Common myeloid progenitor, CD34-positive (primary cell): ENCODE measurements at regions not wholly inside any gene's neighbourhood (a gene's known extent, or its start where the extent isn't known, plus 50 kb on each side); places are given as distances from the start of the nearest gene placed in this dataset.
A peak's percentile ranks its signal among the peaks of the same experiment; 100 is the strongest.

ENCODE experiments used
- CTCF ChIA-PET: fragments of 350-600 bp; sonication (Branson Sonifier 250); formaldehyde crosslinking; loops from one replicate; lab custom pipeline; 2021; ENCODE audit warnings: antibody characterized with exemption; lab: Charles Lee
- POLR2A ChIA-PET: fragments of 350-600 bp; sonication (Branson Sonifier 250); formaldehyde crosslinking; loops from one replicate; lab custom pipeline; 2021; ENCODE audit warnings: antibody characterized with exemption; lab: Charles Lee
- DNase-seq, 3 donors: peaks; one replicate each; pipeline versions ENCODE4 v3.0.0 to v3.0.0-alpha.2; 2013
- H3K27ac ChIP-seq, 2 experiments: 1 replicate in 1 of 2; 2 replicates in 1 of 2; pipeline ENCODE4 v1.7.0; 2013; ENCODE audit warnings: inconsistent platforms in 2 of 2, low read length in 2 of 2, mild to moderate bottlenecking in 2 of 2, low read depth in 1 of 2, moderate library complexity in 1 of 2; ENCODE audit not compliant: severe bottlenecking in 2 of 2, insufficient read depth in 1 of 2, poor library complexity in 1 of 2
- H3K27me3 ChIP-seq, 5 experiments: replicated peaks in 2 of 5; 1 replicate in 3 of 5; 2 replicates in 2 of 5; pipeline versions ENCODE4 v1.6.1 to v1.7.0; 2013; ENCODE audit warnings: low read length in 4 of 5, mild to moderate bottlenecking in 2 of 5, moderate library complexity in 2 of 5, inconsistent platforms in 1 of 5; ENCODE audit not compliant: insufficient read depth in 5 of 5, control insufficient read depth in 4 of 5
- H3K36me3 ChIP-seq, 4 experiments: 1 replicate in 2 of 4; 2 replicates in 2 of 4; pipeline versions ENCODE4 v1.6.1 to v1.7.0; 2013; ENCODE audit warnings: low read length in 3 of 4, control low read depth in 1 of 4, mild to moderate bottlenecking in 1 of 4; ENCODE audit not compliant: control insufficient read depth in 4 of 4, insufficient read depth in 4 of 4
- H3K4me1 ChIP-seq, 4 experiments: 1 replicate in 3 of 4; 2 replicates in 1 of 4; pipeline versions ENCODE4 v1.6.1 to v1.7.1; 2013; ENCODE audit warnings: low read length in 3 of 4, mild to moderate bottlenecking in 3 of 4, control low read depth in 1 of 4, inconsistent platforms in 1 of 4, moderate library complexity in 1 of 4; ENCODE audit not compliant: control insufficient read depth in 4 of 4, insufficient read depth in 4 of 4; ENCODE audit errors: control extremely low read depth in 1 of 4
- H3K4me3 ChIP-seq, 7 experiments: 1 replicate in 4 of 7; 2 replicates in 3 of 7; pipeline versions ENCODE4 v1.5.1 to v1.7.0; 2013; ENCODE audit warnings: mild to moderate bottlenecking in 7 of 7, low read length in 6 of 7, moderate library complexity in 6 of 7, inconsistent platforms in 2 of 7, low read depth in 2 of 7, control low read depth in 1 of 7; ENCODE audit not compliant: insufficient read depth in 4 of 7, control insufficient read depth in 1 of 7; ENCODE audit errors: extremely low read depth in 1 of 7
- H3K9me3 ChIP-seq, 5 experiments: 1 replicate in 4 of 5; 2 replicates in 1 of 5; pipeline versions ENCODE4 v1.6.1 to v1.7.1; 2013; ENCODE audit warnings: low read length in 4 of 5, mild to moderate bottlenecking in 2 of 5, inconsistent platforms in 1 of 5, low read depth in 1 of 5, moderate library complexity in 1 of 5; ENCODE audit not compliant: control insufficient read depth in 4 of 5, insufficient read depth in 2 of 5; ENCODE audit errors: control extremely low read depth in 1 of 5
- WGBS: methylation state at CpG from one replicate; pipeline ENCODE4 v1.1.5; 2013; ENCODE audit not compliant: insufficient coverage; 5-methylcytosine and 5-hydroxymethylcytosine counted together

- CTCF ChIA-PET: no interaction called here
These were observed 285.0 kb upstream of the SLC10A2 start for GRCh38 chr13:103351035-103351828.

GRCh38 chr13:103350147-103350546, 283.9 kb upstream of the SLC10A2 start:
- Histone ChIP-seq H3K36me3 (no peaks in the 10 kb centered on the region), H3K27me3 (no peaks in the 10 kb centered on the region), H3K4me1 (peaks cover 0 to 9% (median 0%) of the 10 kb centered on the region in 4 experiments), H3K4me3 (no peak overlapping the region), H3K27ac (no peak overlapping the region), H3K9me3 (peaks cover 0 to 5% (median 4%) of the 10 kb centered on the region in 5 experiments)
- no CpG with 5 or more reads among the region's 1 CpG for WGBS
- CTCF ChIA-PET: no interaction called here
- DNase-seq: no peak
- POLR2A ChIA-PET: no interaction called here

More at GRCh38 chr13:103351035-103351828, 285.0 kb upstream of the SLC10A2 start:
- H3K4me3 ChIP-seq: peak overlapping the region in 2 of 7 experiments; percentile 11 to 37
- WGBS: 60% methylated on average over 4 of the region's 10 CpGs
- POLR2A ChIA-PET: no interaction called here
- H3K27me3 ChIP-seq: no peaks in the 10 kb centered on the region
- peak in 2 of 3 donors; percentile 5 to 31 for DNase-seq
- H3K9me3 ChIP-seq: peaks cover 0 to 1% (median 0%) of the 10 kb centered on the region in 5 experiments
- no peak overlapping the region for H3K27ac ChIP-seq
- H3K36me3 ChIP-seq: no peaks in the 10 kb centered on the region
- peaks cover 0 to 9% (median 0%) of the 10 kb centered on the region in 4 experiments for H3K4me1 ChIP-seq

DNA sequence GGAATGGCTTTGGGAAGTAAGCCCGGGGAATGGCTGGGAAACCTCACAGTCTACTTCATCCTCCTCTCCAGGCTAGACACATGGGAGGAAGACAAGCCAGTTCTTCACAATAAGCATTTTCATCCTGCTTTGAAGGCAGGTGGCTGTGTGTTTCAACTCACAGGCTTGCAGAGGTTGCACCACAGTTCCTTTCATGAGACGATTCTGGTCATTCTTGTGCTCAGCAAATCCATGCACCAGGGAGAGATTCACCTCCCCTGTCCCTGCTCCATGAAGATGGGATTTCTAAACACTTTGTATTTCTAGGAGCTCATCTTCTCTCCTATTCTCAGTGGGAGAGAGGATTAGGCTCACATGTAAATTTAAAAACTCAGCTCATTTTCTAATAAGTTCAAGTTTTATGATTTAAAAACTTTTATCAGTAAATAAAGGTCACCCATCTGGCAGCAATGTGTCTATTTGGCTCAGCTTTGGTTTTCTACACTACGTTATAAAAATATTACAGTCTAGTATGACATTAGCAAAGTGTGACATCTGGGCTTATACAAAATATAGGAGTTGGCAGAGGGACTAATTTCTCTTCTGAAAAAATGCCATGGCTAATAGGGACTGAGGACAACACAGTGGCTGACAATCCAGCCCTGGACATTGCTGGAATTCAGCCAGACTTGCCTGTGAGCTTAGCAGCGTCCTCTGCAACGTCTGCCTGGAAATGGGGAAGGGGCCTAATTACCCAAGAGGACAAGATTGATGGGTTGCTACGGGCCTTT, 283.2 kb upstream of the SLC10A2 start:
- peaks cover 0 to 9% (median 0%) of the 10 kb centered on the region in 4 experiments for H3K4me1 ChIP-seq
- peak in 1 of 3 donors; percentile 14 for DNase-seq
- CTCF ChIA-PET: no interaction called here
- H3K27ac ChIP-seq: no peak overlapping the region
- no peaks in the 10 kb centered on the region for H3K27me3 ChIP-seq
- POLR2A ChIA-PET: no interaction called here
- H3K9me3 ChIP-seq: peaks cover 0 to 12% (median 4%) of the 10 kb centered on the region in 5 experiments
- no peak overlapping the region for H3K4me3 ChIP-seq
- 29% methylated on average over 4 of the region's 6 CpGs for WGBS
- no peaks in the 10 kb centered on the region for H3K36me3 ChIP-seq

DNA sequence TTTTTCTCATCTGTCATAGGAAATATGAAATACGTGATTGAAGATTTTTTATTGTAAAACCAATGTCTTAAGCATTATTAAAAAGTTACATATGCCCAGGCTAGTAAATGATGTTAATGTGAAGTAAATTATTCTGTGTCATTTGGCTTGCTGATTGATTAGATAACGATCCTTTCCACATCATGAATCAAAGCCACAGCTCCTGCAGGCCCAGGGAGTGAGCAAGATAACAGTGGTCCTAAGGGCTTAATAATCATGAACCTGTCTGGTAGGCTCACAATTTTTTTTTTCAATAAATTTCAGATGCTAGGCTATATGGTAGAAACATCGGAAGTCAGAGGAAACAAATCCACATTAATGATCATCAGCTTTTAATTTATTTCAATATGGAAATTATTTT, 269.0 kb upstream of the SLC10A2 start:
- Histone ChIP-seq H3K4me1 (no peaks in the 10 kb centered on the region), H3K9me3 (peaks cover 0 to 1% (median 0%) of the 10 kb centered on the region in 5 experiments), H3K36me3 (no peaks in the 10 kb centered on the region), H3K27me3 (no peaks in the 10 kb centered on the region), H3K27ac (no peak overlapping the region), H3K4me3 (no peak overlapping the region)
- CTCF ChIA-PET: no interaction called here
- POLR2A ChIA-PET: no interaction called here
- DNase-seq: no peak
- no CpG with 5 or more reads among the region's 3 CpGs for WGBS

DNA sequence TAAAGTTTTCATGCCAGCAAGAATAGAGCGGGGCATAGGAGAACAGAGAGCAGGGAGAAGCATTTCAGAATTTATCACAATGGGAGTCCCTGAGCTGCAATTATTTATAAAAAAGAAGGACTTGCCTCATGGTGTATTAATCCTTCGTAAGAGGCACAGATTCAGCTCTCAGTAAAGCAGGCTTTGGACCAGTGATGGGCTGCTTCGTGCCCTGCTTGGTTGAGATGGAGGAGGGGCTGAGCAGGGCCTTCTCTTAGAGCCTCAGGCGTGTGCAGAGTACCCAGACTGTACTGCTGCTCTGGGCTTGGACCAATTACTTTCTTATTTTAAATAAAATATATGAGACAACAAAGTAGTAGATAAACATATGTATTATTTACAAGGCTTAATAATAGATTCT, 265.7 kb upstream of the SLC10A2 start:
- DNase-seq: no peak
- Histone ChIP-seq H3K4me3 (no peak overlapping the region), H3K9me3 (peaks cover 0 to 1% (median 0%) of the 10 kb centered on the region in 5 experiments), H3K36me3 (no peaks in the 10 kb centered on the region), H3K4me1 (no peaks in the 10 kb centered on the region), H3K27me3 (no peaks in the 10 kb centered on the region), H3K27ac (no peak overlapping the region)
- POLR2A ChIA-PET: no interaction called here
- 100% methylated on average over 1 of the region's 4 CpGs for WGBS
- CTCF ChIA-PET: no interaction called here

DNA sequence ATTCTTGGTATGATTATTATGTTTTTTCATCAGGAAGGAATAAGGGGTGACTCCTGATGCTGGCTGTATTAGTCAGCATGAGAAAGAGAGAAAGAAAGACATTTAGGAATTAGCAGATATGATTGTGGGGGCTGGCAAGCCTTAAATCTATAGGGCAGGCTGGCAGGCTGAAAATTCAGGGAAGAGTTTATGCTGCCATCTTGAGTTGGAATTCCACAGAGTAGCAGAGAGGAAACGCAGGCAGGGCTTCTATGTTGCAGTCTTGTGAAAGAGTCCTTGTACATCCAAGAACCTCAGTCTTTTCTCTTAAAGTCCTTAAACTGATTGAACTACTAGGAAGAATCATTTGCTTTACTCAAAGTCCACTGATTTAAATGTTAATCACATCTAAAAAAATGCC, 262.7 kb upstream of the SLC10A2 start:
- DNase-seq: no peak
- CTCF ChIA-PET: no interaction called here
- WGBS: 100% methylated on average over 1 of the region's 1 CpG
- peaks cover 0 to 1% (median 0%) of the 10 kb centered on the region in 5 experiments for H3K9me3 ChIP-seq
- POLR2A ChIA-PET: no interaction called here
- H3K27ac ChIP-seq: no peak overlapping the region
- H3K36me3 ChIP-seq: no peaks in the 10 kb centered on the region
- no peaks in the 10 kb centered on the region for H3K4me1 ChIP-seq
- H3K4me3 ChIP-seq: no peak overlapping the region
- no peaks in the 10 kb centered on the region for H3K27me3 ChIP-seq

GRCh38 chr13:103326326-103326725, 260.1 kb upstream of the SLC10A2 start:
- 60% methylated on average over 1 of the region's 2 CpGs for WGBS
- no peak overlapping the region for H3K4me3 ChIP-seq
- no peaks in the 10 kb centered on the region for H3K9me3 ChIP-seq
- H3K27ac ChIP-seq: no peak overlapping the region
- no peaks in the 10 kb centered on the region for H3K4me1 ChIP-seq
- no peak for DNase-seq
- POLR2A ChIA-PET: no interaction called here
- CTCF ChIA-PET: no interaction called here
- H3K27me3 ChIP-seq: no peaks in the 10 kb centered on the region
- no peaks in the 10 kb centered on the region for H3K36me3 ChIP-seq
